GM12878 (cell line): ENCODE measurements at regions not wholly inside any gene's neighbourhood (a gene's known extent, or its start where the extent isn't known, plus 50 kb on each side); places are given as distances from the start of the nearest gene placed in this dataset.

Experiments used
- FOXM1 ChIP-seq: IDR thresholded peaks from 2 replicates; pipeline ENCODE4 v1.6.1; 2012; ENCODE audit warnings: low read depth, mild to moderate bottlenecking, inconsistent platforms, low read length, moderate library complexity
- HDAC6 ChIP-seq: fragments of 200-600 bp; sonication (generic); IDR thresholded peaks from one replicate; pipeline ENCODE4 v1.8.0; 2017; ENCODE audit warnings: antibody characterized with exemption; ENCODE audit not compliant: unreplicated experiment
- POLR2AphosphoS5 ChIP-seq: IDR thresholded peaks from 2 replicates; pipeline ENCODE4 v1.6.1; 2011; ENCODE audit warnings: mild to moderate bottlenecking, low read length, inconsistent platforms
- TF ChIP-seq, protein P1 (sequence below), 3 experiments: IDR thresholded peaks in 2 of 3; conservative IDR thresholded peaks in 1 of 3; 2 replicates each; pipeline ENCODE4 v1.5.1; 2011; ENCODE audit warnings: low read depth in 3 of 3, low read length in 3 of 3, mild to moderate bottlenecking in 3 of 3, control low read depth in 2 of 3, moderate library complexity in 2 of 3, inconsistent platforms in 1 of 3, mixed read lengths in 1 of 3; ENCODE audit not compliant: control insufficient read depth in 2 of 3, insufficient read depth in 1 of 3; ENCODE audit errors: extremely low read depth in 1 of 3
- TF ChIP-seq, protein P2 (sequence below): fragments of 450-650 bp; IDR thresholded peaks from 2 replicates; pipeline ENCODE4 v1.6.1; 2017; ENCODE audit warnings: mild to moderate bottlenecking, moderate library complexity
- TF ChIP-seq, protein P3 (sequence below): IDR thresholded peaks from 2 replicates; pipeline ENCODE4 v1.6.1; 2012; ENCODE audit warnings: low read length, inconsistent platforms

DNA sequence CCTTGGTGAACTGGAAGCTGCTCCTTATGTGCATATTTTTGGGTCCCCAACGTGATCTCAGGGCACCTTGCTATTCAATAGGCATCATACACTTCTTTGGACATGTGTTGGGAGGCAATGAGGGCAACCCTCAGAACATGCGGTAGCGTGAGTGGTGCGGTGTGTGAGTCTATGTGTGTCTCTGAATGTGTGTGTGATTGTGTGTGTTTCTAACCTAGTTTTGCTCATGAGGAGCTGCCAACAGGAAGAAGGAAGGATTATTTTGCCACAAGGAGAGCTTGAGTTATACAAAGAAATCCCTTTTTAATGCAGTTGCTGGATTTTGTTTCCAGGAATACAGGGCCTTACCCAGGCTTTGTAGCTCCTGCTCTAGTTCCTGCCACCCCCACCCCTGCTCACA is 75.8 kb upstream of the ITGA6 start:
- TF ChIP-seq HDAC6 (no peak), POLR2AphosphoS5 (no peak), FOXM1 (no peak)
- TF ChIP-seq, protein P1, sequence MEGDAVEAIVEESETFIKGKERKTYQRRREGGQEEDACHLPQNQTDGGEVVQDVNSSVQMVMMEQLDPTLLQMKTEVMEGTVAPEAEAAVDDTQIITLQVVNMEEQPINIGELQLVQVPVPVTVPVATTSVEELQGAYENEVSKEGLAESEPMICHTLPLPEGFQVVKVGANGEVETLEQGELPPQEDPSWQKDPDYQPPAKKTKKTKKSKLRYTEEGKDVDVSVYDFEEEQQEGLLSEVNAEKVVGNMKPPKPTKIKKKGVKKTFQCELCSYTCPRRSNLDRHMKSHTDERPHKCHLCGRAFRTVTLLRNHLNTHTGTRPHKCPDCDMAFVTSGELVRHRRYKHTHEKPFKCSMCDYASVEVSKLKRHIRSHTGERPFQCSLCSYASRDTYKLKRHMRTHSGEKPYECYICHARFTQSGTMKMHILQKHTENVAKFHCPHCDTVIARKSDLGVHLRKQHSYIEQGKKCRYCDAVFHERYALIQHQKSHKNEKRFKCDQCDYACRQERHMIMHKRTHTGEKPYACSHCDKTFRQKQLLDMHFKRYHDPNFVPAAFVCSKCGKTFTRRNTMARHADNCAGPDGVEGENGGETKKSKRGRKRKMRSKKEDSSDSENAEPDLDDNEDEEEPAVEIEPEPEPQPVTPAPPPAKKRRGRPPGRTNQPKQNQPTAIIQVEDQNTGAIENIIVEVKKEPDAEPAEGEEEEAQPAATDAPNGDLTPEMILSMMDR (IDR thresholded peaks at IDR 0.05 in 2 of 3, conservative IDR thresholded peaks at IDR 0.05 in 1 of 3; ENCODE audit: control insufficient read depth in 2 of 3, extremely low read depth in 1 of 3, insufficient read depth in 1 of 3, low read depth in 3 of 3, low read length in 3 of 3), result no peak
- TF ChIP-seq, protein P2, sequence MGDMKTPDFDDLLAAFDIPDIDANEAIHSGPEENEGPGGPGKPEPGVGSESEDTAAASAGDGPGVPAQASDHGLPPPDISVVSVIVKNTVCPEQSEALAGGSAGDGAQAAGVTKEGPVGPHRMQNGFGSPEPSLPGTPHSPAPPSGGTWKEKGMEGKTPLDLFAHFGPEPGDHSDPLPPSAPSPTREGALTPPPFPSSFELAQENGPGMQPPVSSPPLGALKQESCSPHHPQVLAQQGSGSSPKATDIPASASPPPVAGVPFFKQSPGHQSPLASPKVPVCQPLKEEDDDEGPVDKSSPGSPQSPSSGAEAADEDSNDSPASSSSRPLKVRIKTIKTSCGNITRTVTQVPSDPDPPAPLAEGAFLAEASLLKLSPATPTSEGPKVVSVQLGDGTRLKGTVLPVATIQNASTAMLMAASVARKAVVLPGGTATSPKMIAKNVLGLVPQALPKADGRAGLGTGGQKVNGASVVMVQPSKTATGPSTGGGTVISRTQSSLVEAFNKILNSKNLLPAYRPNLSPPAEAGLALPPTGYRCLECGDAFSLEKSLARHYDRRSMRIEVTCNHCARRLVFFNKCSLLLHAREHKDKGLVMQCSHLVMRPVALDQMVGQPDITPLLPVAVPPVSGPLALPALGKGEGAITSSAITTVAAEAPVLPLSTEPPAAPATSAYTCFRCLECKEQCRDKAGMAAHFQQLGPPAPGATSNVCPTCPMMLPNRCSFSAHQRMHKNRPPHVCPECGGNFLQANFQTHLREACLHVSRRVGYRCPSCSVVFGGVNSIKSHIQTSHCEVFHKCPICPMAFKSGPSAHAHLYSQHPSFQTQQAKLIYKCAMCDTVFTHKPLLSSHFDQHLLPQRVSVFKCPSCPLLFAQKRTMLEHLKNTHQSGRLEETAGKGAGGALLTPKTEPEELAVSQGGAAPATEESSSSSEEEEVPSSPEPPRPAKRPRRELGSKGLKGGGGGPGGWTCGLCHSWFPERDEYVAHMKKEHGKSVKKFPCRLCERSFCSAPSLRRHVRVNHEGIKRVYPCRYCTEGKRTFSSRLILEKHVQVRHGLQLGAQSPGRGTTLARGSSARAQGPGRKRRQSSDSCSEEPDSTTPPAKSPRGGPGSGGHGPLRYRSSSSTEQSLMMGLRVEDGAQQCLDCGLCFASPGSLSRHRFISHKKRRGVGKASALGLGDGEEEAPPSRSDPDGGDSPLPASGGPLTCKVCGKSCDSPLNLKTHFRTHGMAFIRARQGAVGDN, result no peak
- TF ChIP-seq, protein P3, sequence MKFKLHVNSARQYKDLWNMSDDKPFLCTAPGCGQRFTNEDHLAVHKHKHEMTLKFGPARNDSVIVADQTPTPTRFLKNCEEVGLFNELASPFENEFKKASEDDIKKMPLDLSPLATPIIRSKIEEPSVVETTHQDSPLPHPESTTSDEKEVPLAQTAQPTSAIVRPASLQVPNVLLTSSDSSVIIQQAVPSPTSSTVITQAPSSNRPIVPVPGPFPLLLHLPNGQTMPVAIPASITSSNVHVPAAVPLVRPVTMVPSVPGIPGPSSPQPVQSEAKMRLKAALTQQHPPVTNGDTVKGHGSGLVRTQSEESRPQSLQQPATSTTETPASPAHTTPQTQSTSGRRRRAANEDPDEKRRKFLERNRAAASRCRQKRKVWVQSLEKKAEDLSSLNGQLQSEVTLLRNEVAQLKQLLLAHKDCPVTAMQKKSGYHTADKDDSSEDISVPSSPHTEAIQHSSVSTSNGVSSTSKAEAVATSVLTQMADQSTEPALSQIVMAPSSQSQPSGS, result no peak
